ENCODE measurements at regions not wholly inside any gene's neighbourhood (a gene's known extent, or its start where the extent isn't known, plus 50 kb on each side); places are given as distances from the start of the nearest gene placed in this dataset.

DNA sequence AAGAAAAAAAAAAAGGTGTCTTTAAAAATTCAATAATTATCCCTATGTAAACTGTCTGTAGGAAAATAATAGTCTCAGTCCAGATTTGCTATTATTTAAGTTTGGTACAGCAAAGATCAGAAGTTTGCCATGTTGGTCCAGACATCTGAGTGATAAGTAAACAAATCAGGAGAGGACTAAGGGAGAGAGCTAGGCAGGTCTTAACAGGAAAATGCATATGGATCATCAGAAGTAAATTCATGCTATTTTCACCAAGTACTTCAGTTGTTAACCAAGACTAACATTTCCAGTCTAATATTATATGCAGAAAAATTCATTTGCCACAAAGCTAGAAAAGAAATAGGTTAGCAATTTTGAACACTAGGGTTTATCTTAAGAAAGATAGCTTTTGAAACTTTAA is 95.0 kb upstream of the STK17B start:
- TF ChIP-seq, protein P1, sequence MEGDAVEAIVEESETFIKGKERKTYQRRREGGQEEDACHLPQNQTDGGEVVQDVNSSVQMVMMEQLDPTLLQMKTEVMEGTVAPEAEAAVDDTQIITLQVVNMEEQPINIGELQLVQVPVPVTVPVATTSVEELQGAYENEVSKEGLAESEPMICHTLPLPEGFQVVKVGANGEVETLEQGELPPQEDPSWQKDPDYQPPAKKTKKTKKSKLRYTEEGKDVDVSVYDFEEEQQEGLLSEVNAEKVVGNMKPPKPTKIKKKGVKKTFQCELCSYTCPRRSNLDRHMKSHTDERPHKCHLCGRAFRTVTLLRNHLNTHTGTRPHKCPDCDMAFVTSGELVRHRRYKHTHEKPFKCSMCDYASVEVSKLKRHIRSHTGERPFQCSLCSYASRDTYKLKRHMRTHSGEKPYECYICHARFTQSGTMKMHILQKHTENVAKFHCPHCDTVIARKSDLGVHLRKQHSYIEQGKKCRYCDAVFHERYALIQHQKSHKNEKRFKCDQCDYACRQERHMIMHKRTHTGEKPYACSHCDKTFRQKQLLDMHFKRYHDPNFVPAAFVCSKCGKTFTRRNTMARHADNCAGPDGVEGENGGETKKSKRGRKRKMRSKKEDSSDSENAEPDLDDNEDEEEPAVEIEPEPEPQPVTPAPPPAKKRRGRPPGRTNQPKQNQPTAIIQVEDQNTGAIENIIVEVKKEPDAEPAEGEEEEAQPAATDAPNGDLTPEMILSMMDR (IDR thresholded peaks at IDR 0.05), result no peak
- TF ChIP-seq EZH2 (IDR thresholded peaks at IDR 0.05; ENCODE audit: borderline replicate concordance, insufficient read depth, low read depth, low read length, poor library complexity, severe bottlenecking), result no peak
